Keratinocyte (primary cell): ENCODE measurements at regions not wholly inside any gene's neighbourhood (a gene's known extent, or its start where the extent isn't known, plus 50 kb on each side); places are given as distances from the start of the nearest gene placed in this dataset.
"Not testable (repeated sequence)": the region's sequence is repeated elsewhere in the genome, so short reads cannot be mapped to it uniquely, and the experiment has no call there.

Experiments used
- CTCF ChIP-seq, 3 experiments: IDR thresholded peaks in 1 of 3; conservative IDR thresholded peaks in 1 of 3; optimal IDR thresholded peaks in 1 of 3; 2 replicates in 2 of 3; 3 replicates in 1 of 3; pipeline versions ENCODE3 to v1.5.1; 2011; ENCODE audit warnings: low read length in 3 of 3, mild to moderate bottlenecking in 3 of 3, moderate library complexity in 2 of 3, control low read depth in 1 of 3, inconsistent platforms in 1 of 3; ENCODE audit not compliant: insufficient read depth in 2 of 3; ENCODE audit errors: extremely low read depth in 1 of 3
- EZH2 ChIP-seq: IDR thresholded peaks from one replicate; pipeline ENCODE4 v1.6.1; 2012; ENCODE audit warnings: inconsistent platforms, mild to moderate bottlenecking, low read length, moderate library complexity

GRCh38 chr22:25398591-25399062 lies 165.8 kb upstream of the GRK3 start:
- TF ChIP-seq CTCF (optimal IDR thresholded peaks at IDR 0.05 in 1 of 3, IDR thresholded peaks at IDR 0.05 in 1 of 3, conservative IDR thresholded peaks at IDR 0.05 in 1 of 3; ENCODE audit: extremely low read depth in 1 of 3, insufficient read depth in 2 of 3, low read length in 3 of 3); EZH2: not testable (repeated sequence)
